Activated CD4-positive, alpha-beta T cell treated with anti-CD3 and anti-CD28 coated beads, Interleukin-2, amount 50 U/mL, for 24 hours (primary cell): ENCODE measurements at regions not wholly inside any gene's neighbourhood (a gene's known extent, or its start where the extent isn't known, plus 50 kb on each side); places are given as distances from the start of the nearest gene placed in this dataset.

Experiments used
- DNase-seq, 2 donors: peaks; one replicate each; pipeline ENCODE4 v3.0.0-alpha.2; 2020; ENCODE audit warnings: low read depth in 1 of 2, low spot score in 1 of 2

DNA sequence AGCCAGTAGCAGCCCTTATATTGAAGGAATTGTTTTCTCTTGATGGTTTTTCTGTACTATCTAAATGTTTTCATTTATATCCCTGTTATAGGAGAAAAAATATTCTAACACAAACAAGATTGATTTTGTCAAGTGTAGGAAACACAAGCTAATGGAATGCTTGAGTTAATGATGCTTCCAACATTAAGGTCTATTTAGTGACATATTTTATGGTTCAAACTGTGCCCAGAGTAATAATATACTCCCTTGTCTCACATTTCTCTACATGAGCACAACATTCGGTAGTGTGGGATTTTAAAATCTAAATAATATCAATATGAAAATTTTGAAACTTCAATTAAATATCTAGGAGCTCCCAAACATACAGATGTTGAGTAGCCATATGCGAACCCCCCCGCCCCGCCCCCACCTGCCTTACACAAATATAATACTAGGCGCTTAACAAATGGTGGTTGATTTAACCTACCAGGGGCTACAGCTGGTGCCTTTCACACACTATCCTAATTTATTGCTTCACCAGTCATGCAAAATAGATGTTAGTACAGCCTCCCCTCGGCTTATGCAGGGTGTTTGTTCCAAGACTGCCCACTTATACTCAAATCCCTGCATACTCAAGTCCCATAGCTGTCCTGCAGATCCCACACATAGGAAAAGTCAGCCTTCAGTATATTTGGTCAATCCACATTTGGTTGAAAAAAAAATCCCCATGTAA is 124.1 kb upstream of the ACO1 start:
- DNase-seq = no peak

DNA sequence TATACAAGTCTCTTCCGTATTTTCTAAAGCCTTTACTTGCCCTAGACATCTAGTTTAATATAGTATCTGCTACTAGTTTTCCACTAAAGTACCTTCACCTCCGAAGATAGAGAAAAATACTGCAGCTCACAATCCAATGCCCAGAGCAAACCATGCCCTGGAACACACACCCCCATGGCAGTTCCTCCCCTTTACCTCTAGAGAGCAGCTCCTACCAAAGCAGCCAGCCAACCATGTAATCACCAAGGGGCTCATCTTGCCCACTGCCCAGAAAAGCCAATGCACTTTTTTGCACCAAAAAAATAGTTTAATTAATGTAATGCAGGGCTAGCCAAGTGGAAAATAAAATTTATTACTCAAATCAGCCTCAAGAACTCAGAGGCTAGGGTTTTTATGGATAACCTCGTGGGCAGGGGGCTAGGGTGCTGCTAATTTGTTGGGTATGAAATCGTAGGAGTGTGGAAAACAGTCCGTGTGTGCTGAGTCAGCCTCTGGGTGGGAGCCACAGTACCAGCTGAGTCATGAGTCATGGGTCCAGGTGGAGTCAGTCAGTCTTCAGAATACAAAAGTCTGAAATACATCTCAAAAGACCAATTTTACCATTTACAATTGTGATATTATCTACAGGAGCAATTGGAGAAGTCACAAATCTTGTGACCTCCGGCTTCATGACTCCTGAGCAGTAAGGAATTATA is 120.1 kb upstream of the ACO1 start:
- no peak for DNase-seq

DNA sequence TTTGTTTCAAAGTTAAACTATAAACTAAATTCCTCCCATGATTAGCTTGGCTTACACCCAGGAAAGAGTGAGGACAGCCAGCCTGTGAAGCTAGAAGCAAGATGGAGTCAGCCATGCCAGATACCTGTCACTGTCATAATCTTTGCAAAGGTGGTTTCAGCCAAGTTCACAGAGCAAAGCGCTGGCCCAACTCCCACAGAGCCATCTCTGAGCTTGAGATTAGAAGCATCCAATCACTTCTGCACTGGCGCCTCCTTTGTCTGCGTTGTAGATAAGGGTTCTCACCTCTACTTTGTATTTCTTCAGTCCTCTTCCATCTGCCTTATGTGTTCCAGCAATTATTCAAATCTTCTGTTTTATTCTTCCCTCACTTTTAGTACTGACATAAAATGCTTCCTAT is 119.4 kb upstream of the ACO1 start:
- no peak for DNase-seq

DNA sequence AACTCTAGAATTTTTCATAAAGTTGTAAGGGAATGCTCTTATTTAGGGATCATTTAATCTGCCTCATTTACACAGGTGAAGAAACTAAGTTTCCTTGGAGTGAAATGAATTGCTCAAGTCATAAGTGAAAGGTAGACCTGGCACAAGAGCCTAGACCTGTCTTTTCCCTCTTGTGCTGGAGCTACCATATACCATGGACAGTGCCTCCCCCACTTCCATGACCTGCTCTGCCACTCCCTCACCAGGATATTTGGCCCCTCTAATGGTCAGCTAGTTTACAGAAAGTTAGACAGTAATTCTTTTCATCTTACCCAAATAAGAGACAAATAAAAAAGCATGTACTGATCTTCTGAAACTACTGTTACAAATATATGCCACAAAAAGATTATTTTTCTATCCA is 105.5 kb upstream of the ACO1 start:
- no peak for DNase-seq

DNA sequence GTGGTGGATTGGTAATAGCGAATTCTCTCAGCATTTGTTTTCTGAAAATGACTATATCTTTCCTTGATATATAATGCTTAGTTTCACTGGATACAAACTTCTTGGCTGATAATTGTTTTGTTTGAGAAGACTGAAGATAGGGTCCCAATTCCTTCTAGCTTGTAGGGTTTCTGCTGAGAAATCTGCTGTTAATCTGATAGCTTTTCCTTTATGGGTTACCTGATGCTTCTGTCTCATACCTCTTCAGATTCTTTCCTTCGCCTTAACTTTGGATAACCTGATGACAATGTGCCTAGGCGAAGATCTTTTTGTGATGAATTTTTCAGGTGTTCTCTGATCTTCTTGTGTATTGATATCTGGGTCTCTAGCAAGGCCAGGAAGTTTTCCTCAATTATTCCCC is 94.7 kb upstream of the ACO1 start:
- DNase-seq = no peak

DNA sequence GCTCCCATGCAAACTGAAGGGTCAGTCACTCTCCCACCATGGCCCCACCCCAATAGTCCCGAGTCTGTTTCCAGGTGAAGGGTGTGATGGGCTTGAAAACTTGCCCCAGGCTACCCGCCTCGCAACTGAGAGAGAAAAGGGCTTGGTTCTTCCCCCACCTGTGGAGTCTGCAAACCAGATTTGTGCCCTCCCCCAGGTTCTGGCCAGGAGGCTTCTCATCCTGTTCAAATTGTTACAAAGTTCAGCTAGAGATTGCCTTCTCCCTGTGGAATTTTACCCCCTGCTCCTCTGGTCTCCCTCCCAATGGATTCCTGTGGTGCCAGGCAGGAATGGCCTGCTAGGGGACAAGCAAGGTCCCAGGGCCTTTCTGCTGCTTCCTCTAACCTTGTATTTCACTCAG is 93.1 kb upstream of the ACO1 start:
- DNase-seq = no peak

DNA sequence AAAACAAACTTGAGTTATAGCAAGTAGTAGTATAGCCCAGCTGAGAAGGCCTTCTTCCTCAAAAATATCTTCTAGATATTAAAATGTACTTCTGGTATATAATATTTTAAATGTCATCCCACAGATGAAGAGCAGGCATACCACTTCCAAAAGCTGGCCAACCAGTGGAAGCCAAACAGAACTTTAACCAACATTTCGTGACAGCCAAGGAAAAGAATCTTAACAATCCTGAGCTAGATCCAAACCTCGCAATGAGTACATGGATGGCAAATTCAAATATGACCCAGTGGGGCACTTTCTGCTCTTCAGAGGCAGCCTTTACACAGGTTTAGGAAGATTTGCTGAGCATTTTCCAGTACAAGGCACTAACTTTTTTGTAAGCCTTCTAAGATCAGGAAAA is 91.8 kb upstream of the ACO1 start:
- DNase-seq = no peak

DNA sequence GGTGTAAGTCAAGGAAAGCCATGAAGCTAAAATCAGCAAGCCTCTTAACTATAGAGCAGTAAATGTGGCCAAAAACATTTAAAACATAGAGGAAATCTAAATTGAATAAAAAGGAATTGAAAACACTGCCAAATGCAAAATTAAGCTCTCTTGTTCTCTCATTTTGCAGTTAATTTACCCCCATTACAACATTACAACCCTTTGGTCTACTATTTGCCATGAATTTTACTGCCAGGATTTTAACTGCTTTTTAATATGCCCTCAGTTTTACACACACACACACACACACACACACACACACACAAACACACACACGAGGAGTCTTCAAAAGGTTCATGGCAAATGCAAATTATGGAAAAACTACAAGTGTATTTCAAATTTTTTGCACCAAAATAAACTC is 91.4 kb upstream of the ACO1 start:
- no peak for DNase-seq

DNA sequence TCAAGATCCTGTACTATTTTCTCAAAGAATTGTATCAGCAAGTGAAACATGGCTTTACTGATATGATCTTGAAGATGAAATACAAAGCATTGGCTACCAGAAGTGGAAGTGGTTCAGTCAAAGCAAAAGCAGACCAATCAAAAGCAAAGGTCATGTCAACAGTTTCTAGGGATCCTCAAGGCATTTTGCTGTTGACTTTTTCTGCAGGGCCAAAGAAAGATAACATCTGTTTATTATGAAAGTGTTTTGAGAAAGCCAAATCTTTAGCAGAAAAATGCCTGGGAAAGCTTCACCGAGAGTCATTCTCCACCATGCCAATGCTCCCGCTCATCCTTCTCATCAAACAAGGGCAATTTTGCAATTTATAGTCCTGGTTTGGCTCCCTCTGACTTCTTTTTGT is 90.3 kb upstream of the ACO1 start:
- DNase-seq = no peak

DNA sequence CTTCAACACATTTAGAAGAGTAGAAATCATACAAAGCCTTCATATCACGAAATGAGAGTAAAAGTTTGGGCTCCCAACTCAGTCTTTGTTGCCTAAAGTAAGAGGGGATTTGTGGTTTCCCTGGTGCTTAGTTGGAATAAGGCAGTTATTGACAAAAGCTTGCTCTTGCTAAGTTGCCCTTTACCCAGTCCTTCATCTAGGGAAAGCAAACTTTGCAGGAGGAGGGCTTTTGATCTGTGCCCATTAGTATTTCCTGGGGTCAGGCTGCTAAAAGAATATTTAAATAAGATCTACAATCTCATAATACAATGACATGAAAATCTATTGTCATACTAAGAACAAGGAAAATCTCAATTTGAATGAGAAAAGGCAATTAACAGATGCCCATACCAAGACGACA is 84.1 kb upstream of the ACO1 start:
- DNase-seq = no peak

DNA sequence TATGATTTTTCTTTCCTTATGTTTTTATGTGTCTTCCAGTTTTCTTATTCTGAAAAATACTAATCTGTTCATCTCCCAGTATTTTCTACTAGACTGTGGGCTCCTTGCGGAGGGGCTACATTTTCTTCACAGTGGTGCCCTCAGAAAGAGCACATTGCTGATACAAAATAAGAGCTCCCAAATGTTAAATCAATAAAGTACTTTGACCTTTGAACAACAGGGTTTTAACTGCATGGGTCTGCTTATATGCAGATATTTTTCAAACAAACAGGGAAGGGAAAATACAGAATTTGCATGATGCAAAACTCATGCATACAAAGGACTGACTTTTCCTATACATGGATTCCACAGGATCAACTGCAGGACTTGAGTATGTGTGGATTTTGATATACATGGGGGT is 79.9 kb upstream of the ACO1 start:
- DNase-seq = no peak

DNA sequence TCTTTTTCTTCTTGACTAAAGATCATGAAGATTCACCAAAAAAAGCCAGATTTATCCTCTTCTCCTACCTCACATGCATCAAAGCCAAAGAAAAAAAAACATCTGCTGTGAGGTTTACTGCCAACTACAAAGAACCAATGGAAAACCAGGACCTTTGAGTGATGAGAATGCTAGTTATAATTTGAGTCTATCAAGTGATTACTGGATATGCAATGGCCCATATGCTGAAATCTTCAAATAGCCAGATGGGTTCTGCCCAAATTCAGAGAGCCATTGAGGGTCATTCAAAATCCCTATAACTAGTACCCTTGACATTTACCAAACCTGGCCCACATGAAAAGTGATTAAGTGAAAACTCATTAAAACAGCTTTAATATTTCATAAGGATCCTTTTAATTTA is 78.4 kb upstream of the ACO1 start:
- DNase-seq = no peak

DNA sequence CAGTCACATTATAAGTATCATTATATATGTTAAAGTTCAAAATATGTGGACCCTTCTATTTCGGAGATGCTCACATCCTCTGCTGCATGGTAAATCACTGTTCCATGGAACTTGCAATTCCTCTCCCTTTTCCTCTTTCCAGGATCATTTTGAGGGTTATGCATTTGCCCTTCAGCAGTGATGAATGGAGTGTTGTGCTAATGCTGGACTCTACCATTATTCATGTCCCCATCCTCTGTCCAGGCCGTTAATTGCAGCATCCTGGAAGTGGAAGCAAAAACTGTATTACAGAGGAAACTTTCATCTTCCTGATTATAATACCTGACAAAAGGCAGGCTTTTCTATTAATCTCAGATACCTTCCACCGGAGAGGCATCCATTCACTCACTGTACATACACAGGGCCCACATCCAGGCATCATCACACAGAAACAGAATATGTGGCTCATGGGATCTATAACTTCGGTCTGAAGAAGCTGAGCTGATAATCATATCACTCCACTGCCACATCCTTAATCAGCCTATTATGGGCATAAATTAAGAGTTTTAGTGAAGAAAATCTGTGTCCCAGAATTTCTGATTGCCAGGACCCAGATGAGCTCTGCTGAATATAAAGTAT is 65.0 kb upstream of the ACO1 start:
- DNase-seq = no peak

DNA sequence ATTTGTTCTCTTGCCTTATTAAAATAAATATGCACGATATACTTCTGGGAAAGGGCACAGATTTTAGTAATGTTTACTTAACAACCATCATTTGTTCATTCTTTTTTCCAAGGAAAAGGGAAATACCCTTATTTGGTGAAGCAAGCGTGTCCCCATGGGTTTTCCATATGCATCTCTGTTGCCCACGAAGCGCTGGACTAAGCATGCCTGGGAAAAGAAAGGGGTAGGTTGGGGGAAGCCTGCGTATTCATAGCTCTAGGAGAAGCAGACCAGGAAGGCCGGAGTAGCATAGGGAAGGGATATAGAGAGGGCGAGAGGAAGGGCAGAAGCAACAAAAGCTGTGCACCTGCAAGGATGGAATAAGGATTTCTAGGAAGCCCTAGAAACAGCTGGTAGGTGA is 61.8 kb upstream of the ACO1 start:
- no peak for DNase-seq

DNA sequence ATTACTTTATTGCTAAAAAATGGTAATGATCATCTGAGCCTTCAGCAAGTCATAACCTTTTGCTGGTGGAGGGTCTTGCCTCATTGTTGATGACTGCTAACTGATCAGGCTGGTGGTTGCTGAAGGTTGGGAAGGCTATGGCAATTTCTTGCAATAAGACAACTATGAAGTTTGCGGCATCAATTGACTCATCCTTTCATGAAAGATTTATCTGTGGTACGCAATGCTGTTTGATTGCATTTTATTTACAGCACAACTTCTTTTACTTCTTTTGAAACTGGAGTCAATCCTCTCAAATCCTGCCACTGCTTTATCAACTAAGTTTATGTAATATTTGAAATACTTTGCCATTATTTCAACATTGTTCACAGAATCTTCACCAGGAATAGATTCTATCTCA is 58.3 kb upstream of the ACO1 start:
- DNase-seq = no peak

DNA sequence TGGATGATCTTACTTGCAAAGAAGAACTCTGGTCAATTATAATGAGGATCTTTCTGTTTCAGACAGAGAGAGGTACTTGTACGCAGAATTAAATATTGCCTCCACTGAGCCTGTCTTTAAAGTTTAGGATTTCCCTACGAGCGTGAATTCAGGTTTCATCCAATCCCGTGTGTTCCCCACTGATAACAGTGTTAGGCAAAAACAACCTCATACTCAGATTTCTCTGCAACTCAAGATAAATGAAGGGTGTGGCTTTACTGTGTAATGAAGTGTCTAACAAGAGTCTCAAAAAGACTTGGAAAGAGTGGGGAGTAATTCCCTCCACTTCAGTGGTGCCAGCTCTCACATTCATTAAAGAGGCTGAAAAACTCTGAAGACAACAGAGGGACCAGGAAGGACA is 53.2 kb upstream of the ACO1 start:
- DNase-seq = no peak

DNA sequence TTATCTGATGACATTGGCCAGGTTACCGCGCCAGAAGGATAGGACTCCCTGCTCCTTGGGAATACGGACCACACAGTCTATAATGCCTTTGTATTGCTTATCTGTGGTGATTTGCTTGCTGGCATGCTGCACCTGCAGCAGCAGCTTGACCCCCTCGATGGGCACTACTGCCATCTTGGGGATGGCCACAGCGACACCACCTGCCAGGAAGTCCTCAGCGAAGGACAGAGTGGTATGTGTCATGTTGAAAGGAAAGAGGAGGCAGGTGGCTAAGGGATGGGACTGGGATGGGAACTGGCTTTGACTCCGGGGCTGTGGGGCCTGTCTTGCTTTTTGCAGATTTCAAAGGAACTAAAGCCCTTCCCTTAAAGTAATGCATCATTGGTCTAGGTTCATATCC is 50.3 kb upstream of the ACO1 start:
- no peak for DNase-seq
